IPS-18a (cell line): ENCODE measurements at regions not wholly inside any gene's neighbourhood (a gene's known extent, or its start where the extent isn't known, plus 50 kb on each side); places are given as distances from the start of the nearest gene placed in this dataset.
"Not testable (repeated sequence)": the region's sequence is repeated elsewhere in the genome, so short reads cannot be mapped to it uniquely, and the experiment has no call there.

Experiments
- H3K27ac ChIP-seq: one replicate; pipeline ENCODE4 v1.5.1; 2013; ENCODE audit warnings: low read length
- H3K27me3 ChIP-seq: one replicate; pipeline ENCODE4 v1.6.1; 2013; ENCODE audit warnings: mild to moderate bottlenecking, low read length; ENCODE audit not compliant: control insufficient read depth, insufficient read depth
- H3K36me3 ChIP-seq: one replicate; pipeline ENCODE4 v1.6.1; 2013; ENCODE audit warnings: low read depth, low read length; ENCODE audit not compliant: control insufficient read depth
- H3K4me1 ChIP-seq: one replicate; pipeline ENCODE4 v1.6.1; 2013; ENCODE audit warnings: low read depth, low read length; ENCODE audit not compliant: control insufficient read depth
- H3K4me3 ChIP-seq: one replicate; pipeline ENCODE4 v1.5.1; 2013; ENCODE audit warnings: low read length
- H3K9ac ChIP-seq: one replicate; pipeline ENCODE4 v1.6.1; 2013; ENCODE audit warnings: mild to moderate bottlenecking, low read length, moderate library complexity
- H3K9me3 ChIP-seq: one replicate; pipeline ENCODE4 v1.6.1; 2013; ENCODE audit warnings: low read depth, low read length; ENCODE audit not compliant: control insufficient read depth

GRCh38 chr7:83857691-83858090 lies 208.8 kb upstream of the SEMA3E start:
- peaks cover 4% of the 10 kb centered on the region for H3K4me1 ChIP-seq
- H3K27ac ChIP-seq: no peak overlapping the region
- H3K4me3 ChIP-seq: no peak overlapping the region
- H3K9ac ChIP-seq: no peak overlapping the region
- H3K27me3 ChIP-seq: no peaks in the 10 kb centered on the region
- H3K9me3 ChIP-seq: no peaks in the 10 kb centered on the region
- no peaks in the 10 kb centered on the region for H3K36me3 ChIP-seq

- no peaks in the 10 kb centered on the region for H3K36me3 ChIP-seq
- H3K4me1 ChIP-seq: no peaks in the 10 kb centered on the region
- H3K9me3 ChIP-seq: no peaks in the 10 kb centered on the region
- no peak overlapping the region for H3K27ac ChIP-seq
- H3K9ac ChIP-seq: no peak overlapping the region
- H3K4me3 ChIP-seq: no peak overlapping the region
- no peaks in the 10 kb centered on the region for H3K27me3 ChIP-seq
These were observed 207.2 kb upstream of the SEMA3E start for GRCh38 chr7:83856094-83856493.

DNA sequence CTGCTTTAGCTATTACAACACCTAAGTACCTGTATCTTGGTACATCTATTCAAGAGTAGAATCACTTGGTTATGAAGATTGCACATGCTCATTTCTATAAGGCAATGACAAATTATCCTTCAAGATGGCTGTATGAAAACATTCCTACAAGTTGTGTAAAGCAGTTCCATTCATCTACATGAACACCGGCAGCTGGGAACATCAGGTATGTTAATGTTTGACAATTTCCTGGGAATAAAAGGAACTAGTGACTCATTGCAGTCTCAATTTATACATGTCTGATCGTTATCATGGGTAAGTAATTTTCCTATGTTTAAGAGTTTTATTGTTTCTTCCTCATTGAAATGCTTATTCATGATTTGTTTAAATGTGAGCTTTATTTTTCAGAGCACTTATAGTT lies 203.2 kb upstream of the SEMA3E start:
- Histone ChIP-seq H3K9ac (no peak overlapping the region), H3K27me3 (no peaks in the 10 kb centered on the region), H3K27ac (no peak overlapping the region), H3K4me3 (no peak overlapping the region), H3K4me1 (peaks cover 12% of the 10 kb centered on the region), H3K36me3 (no peaks in the 10 kb centered on the region), H3K9me3 (no peaks in the 10 kb centered on the region)

DNA sequence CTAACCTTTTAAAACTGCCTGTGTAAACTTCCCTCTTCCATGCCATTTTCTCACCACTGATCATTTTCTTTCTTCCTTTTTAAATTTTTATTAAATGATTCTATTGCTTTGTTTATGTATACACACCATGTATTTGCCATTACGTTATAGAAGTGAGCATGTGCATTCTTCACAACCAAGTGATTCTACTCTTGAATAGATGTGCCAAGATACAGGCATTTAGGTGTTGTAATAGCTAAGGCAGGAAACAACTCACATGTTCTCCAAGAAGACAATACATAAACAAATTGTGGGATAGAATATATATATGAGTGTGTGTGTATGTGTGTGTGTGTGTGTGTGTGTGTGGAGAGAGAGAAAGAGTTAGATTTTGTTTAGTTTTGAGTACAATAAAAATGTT lies 202.6 kb upstream of the SEMA3E start:
- peaks cover 12% of the 10 kb centered on the region for H3K4me1 ChIP-seq
- no peaks in the 10 kb centered on the region for H3K9me3 ChIP-seq
- no peak overlapping the region for H3K27ac ChIP-seq
- H3K9ac ChIP-seq: no peak overlapping the region
- H3K36me3 ChIP-seq: no peaks in the 10 kb centered on the region
- H3K4me3 ChIP-seq: no peak overlapping the region
- no peaks in the 10 kb centered on the region for H3K27me3 ChIP-seq

- no peaks in the 10 kb centered on the region for H3K27me3 ChIP-seq
- H3K9me3 ChIP-seq: no peaks in the 10 kb centered on the region
- no peak overlapping the region for H3K9ac ChIP-seq
- peaks cover 12% of the 10 kb centered on the region for H3K4me1 ChIP-seq
- H3K27ac ChIP-seq: no peak overlapping the region
- no peaks in the 10 kb centered on the region for H3K36me3 ChIP-seq
- H3K4me3 ChIP-seq: no peak overlapping the region
These were observed 202.0 kb upstream of the SEMA3E start for GRCh38 chr7:83850941-83851340.

DNA sequence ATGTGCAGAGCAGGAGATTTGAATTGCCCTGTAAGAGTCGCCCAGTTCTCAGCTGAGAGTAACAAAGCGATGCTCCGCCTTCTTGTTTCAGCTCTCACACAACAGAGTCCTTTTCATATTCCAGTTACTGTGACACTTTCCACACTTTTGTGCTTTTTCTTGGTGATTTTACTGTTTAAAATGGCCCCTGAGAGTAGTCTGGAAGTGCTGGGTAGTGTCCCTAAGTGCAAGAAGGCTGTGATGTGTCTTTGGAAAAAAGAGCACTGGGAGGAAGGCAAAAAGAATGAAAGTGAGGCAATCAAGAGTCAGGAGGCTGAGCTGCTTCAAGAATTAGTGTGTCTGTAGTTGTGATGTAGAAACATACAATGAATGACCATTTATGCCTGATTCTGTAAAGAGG lies 201.2 kb upstream of the SEMA3E start:
- Histone ChIP-seq H3K4me1 (peaks cover 12% of the 10 kb centered on the region), H3K9ac (no peak overlapping the region), H3K27ac (no peak overlapping the region), H3K36me3 (no peaks in the 10 kb centered on the region), H3K9me3 (no peaks in the 10 kb centered on the region), H3K4me3 (no peak overlapping the region), H3K27me3 (no peaks in the 10 kb centered on the region)

- no peak overlapping the region for H3K27ac ChIP-seq
- no peaks in the 10 kb centered on the region for H3K36me3 ChIP-seq
- no peak overlapping the region for H3K9ac ChIP-seq
- H3K4me1 ChIP-seq: peaks cover 12% of the 10 kb centered on the region
- no peaks in the 10 kb centered on the region for H3K9me3 ChIP-seq
- H3K4me3 ChIP-seq: no peak overlapping the region
- no peaks in the 10 kb centered on the region for H3K27me3 ChIP-seq
These were observed 200.2 kb upstream of the SEMA3E start for GRCh38 chr7:83849131-83849530.

- H3K4me3 ChIP-seq: no peak overlapping the region
- H3K27me3 ChIP-seq: no peaks in the 10 kb centered on the region
- H3K9me3 ChIP-seq: no peaks in the 10 kb centered on the region
- no peaks in the 10 kb centered on the region for H3K36me3 ChIP-seq
- peaks cover 10% of the 10 kb centered on the region for H3K4me1 ChIP-seq
- H3K9ac ChIP-seq: no peak overlapping the region
- no peak overlapping the region for H3K27ac ChIP-seq
These were observed 194.0 kb upstream of the SEMA3E start for GRCh38 chr7:83842894-83843293.

DNA sequence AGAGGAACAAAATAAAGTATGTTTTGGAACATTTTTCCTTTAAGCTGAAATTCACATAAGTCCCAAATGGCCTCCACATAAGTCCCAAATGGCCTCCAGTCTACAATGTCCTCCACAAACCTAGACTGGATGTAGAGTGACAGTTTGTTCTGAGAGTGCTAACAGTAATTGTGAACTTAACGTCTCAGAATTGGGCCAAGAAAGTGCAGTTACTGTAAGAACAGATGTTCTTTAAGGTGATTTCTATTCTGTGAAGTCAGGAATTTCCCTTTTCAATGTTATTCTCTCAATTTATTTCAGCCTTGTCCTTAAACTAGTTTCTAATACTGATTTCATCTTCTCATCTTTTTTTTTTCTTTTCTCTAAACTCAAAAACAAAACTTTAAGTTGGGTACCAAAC lies 188.7 kb upstream of the SEMA3E start:
- H3K9ac ChIP-seq: no peak overlapping the region
- H3K4me1 ChIP-seq: peaks cover 34% of the 10 kb centered on the region
- no peaks in the 10 kb centered on the region for H3K9me3 ChIP-seq
- H3K4me3 ChIP-seq: no peak overlapping the region
- H3K27ac ChIP-seq: no peak overlapping the region
- H3K27me3 ChIP-seq: no peaks in the 10 kb centered on the region
- H3K36me3 ChIP-seq: no peaks in the 10 kb centered on the region

- no peaks in the 10 kb centered on the region for H3K27me3 ChIP-seq
- H3K4me1 ChIP-seq: peaks cover 44% of the 10 kb centered on the region
- H3K9ac ChIP-seq: no peak overlapping the region
These were observed 187.1 kb upstream of the SEMA3E start for GRCh38 chr7:83836028-83836427.

DNA sequence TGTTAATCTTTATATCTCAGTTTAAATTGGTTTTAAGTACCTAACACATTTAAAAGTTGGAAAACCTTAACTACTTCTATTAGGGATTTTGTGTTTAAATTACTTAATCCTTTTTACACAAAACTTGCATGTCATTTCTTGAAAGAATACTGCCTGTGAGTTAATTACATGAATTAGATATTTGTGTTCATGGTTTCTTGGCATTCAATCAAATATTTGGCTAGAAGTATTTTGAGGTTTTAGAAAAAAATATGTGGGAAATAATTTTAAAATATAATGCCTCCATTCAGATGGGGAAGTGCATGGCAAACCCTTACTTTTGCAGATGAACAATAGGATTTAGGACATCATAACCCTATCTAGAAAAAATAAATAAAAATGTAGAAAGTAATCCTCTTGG lies 186.5 kb upstream of the SEMA3E start:
- no peak overlapping the region for H3K9ac ChIP-seq
- peak overlapping the region; percentile 47 for H3K27ac ChIP-seq
- no peaks in the 10 kb centered on the region for H3K36me3 ChIP-seq
- H3K9me3 ChIP-seq: no peaks in the 10 kb centered on the region
- H3K4me3 ChIP-seq: no peak overlapping the region
- peaks cover 44% of the 10 kb centered on the region for H3K4me1 ChIP-seq
- H3K27me3 ChIP-seq: no peaks in the 10 kb centered on the region

More at GRCh38 chr7:83836028-83836427, 187.1 kb upstream of the SEMA3E start:
- Histone ChIP-seq H3K36me3 (no peaks in the 10 kb centered on the region), H3K9me3 (no peaks in the 10 kb centered on the region), H3K27ac (no peak overlapping the region), H3K4me3 (no peak overlapping the region)

DNA sequence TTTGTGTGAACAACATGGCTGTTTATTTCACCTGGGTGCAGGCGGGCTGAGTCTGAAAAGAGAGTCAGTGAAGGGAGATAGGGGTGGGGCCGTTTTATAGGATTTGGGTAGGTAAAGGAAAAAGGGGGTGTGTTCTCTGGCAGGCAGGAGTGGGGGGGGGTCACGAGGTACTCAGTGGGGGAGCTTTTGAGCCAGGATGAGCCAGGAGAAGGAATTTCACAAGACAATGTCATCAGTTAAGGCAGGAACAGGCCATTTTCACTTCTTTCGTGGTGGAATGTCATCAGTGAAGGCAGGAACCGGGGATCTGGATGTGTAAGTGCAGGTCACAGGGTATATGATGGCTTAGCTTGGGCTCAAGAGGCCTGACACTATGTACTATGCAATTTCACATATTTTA lies 184.8 kb upstream of the SEMA3E start:
- peaks cover 34% of the 10 kb centered on the region for H3K4me1 ChIP-seq
- not testable (repeated sequence) for H3K9me3 ChIP-seq, H3K36me3 ChIP-seq, H3K9ac ChIP-seq, H3K4me3 ChIP-seq, H3K27me3 ChIP-seq
- H3K27ac ChIP-seq: peak overlapping the region; percentile 59
